ENCODE measurements at regions not wholly inside any gene's neighbourhood (a gene's known extent, or its start where the extent isn't known, plus 50 kb on each side); places are given as distances from the start of the nearest gene placed in this dataset.
"Not testable (repeated sequence)": the region's sequence is repeated elsewhere in the genome, so short reads cannot be mapped to it uniquely, and the experiment has no call there.

DNA sequence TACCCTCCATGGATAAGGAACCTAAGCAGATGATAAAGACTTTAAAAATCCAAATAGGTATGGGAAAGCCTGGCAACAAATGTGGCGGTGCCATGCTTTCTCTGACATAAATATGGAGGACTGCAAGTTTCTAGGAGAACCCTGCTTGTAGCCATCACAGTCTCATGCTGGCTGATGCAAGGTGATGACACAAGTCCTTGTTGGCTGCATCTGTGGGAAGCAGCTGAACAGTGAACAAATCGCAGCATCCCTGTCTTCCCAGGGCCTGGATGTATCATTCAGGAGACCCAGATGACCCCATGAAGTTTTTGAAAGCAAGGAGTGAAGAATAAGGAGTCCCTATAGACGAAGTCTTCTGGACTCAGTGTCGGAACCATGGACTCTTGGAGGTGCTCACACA, 234.4 kb upstream of the HS3ST1 start:
- no peak for DNase-seq

DNA sequence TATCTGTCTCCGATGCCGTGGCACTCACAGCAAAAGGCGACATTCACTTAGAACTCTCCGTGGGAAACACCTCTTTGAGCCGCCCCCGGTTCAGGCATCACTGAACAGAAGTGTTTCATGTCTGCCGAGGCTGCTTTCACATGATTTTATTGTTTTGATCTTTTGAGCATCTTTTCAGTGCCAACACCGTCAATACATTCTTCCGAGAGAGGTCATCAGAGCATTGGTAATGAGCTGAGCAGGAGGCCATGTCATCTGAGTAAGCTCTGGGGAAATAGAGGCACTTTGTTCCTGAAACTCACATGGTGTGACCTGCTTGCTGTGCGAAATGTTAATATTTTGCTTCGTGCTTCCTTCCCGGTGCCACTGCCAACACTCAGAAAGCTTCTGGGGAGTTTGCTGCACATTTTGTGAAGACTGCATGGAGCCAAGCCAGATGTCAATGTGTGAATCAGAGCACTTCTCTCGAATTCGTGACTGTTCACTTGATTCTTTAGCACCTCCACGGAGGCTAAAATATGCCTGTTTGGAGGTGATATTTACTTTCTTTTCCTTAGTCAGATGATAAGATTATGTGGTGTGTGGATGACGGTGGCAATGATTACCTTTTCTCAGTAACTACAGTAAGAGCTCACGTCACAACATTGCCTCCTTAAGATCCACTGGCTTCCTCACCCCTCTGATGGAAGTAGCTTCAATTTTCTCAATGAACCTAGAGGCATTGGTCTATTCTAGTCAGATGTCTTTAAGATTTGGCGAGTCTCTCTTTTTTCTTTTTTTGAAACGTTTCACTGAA, 222.3 kb upstream of the HS3ST1 start:
- no peak for DNase-seq

DNA sequence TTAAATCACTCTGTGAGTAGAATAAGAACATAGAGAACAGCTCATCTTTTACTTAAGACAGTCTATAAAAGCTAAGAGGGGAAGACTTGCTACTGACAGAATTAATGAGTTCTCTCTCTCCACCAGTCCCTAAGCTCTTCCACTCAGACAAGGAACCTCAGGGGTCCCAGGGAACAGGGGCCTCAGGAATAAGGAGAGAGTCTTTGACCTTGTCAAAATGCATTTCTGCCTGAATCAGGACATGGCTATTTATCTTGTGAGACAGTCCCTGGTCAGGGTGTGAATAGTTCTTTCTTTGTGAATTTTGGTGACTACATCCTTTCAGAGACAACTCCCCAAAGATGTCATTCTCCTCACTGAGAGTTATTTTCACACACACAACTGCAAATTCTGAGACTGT, 218.7 kb upstream of the HS3ST1 start:
- DNase-seq, result no peak

DNA sequence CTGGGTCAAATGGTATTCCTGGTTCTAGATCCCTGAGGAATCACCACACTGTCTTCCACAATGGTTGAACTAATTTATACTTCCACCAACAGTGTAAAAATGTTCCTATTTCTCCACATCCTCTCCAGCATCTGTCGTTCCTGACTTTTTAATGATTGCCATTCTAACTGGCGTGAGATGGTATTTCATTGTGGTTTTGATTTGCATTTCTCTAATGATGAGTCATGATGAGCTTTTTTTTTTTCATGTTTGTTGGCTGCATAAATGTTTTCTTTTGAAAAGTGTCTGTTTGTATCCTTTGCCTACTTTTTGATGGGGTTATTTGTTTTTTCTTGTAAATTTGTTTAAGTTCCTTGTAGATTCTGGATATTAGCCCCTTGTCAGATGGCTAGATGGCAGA, 214.4 kb upstream of the HS3ST1 start:
- not testable (repeated sequence) for DNase-seq

DNA sequence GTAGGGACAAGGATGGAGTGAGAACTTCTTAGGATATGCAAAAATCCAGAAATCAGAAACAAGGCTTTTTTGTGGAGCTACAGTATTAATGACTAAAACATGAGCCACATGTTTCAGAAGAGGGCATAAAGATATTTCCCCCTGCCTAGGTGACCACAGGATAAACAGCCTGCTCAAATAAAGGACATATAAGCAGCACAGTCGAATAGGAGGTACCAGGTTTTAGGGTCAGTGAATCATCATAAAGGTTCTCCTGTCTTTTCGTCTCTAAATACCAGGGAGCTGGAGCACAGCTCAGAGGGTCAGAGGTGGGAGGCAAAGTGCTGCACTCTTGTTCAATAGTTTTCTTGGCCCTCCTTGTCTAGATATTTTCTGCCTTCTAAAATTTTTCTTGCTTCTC, 211.9 kb upstream of the HS3ST1 start:
- DNase-seq, result no peak

DNA sequence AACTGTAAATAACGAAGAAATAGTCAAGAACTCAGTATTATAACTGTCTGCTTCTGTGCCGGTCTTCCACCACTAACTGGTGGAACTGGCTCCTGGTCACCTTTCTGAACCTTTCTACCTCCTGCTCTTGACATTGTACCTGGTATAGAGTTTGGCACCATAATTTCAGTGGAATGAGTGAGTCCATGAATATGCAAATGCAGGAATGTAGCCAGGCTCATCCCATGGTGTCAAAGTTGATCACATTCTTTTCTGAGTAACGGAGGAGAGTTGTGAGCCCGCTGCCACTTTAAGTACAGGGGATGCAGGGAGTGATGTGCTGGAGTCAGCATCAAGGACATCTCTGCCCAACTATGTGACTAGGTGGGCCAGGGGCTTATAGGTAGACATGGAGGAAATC, 207.9 kb upstream of the HS3ST1 start:
- no peak for DNase-seq

DNA sequence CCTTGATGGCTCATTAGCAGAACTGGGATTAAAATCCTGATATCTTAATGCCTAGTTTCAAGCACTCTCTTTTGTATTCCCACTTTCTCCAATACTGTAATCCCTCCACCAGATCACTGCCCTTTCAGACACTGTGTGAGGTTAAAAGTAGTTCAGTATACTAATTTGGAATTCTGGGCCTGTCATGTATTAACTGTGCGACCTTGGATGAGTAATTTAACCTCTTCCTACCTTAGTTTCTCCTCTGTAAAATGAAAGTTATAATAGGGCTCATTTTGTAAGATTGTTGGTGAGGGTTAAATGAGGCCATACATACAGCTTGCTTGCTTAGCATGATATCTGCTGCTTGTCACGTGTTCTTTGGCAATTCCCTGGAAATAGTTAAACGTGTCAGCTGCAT, 207.3 kb upstream of the HS3ST1 start:
- no peak for DNase-seq

DNA sequence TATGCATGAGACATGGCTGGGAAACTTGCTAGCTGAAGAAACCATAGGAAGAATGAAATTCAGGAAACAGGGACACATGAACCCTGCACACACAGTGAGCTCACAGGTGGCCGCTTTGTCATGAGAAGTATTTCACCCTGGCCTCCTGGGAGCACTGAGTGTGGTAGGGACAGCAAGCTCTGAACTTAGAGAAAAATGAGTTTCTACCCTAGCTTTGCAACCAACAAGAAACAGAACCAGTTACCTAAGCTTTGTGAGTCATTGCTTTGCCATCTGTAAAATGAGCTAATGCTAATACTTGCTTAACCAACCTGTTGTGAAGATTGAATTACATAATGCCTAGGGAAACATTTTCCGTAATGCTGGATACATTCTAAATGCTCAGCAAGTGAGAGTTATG, 206.6 kb upstream of the HS3ST1 start:
- no peak for DNase-seq

DNA sequence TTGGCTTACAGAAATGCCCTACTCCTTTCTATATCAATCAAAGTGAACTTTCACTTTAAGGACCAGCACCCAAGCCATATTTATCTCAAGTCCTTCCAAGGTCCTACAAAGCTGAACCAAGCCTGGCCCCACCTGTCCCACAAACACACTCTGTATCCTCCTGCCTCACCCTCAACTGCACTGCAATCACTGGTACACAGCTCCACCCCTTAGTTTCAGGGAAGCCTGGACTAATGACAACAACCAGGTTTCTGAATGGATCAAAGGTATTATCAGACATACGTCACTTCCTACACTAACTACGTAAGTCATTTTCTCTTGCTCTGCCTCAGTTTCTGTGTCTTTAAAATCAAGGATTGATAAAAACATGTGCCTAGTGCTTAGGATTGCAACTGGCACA, 205.6 kb upstream of the HS3ST1 start:
- DNase-seq, result no peak

DNA sequence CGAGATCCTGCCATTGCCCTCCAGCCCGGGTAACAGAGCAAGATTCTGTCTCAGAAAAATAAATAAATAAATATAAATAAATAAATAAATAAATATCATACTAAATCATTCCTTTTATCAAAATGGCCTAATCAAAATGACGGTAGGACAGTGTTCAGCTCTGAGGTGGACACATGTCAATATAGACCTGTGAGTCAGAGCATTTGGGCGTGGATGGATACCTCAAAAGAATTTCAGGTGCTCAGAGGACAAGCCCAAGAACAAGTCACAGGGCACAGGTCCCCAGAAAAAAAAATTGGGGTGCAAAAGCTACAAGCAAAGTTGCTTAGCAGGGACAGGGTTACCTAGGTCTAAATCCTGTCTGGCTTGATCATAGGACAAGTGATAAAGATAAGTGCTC, 204.7 kb upstream of the HS3ST1 start:
- no peak for DNase-seq

DNA sequence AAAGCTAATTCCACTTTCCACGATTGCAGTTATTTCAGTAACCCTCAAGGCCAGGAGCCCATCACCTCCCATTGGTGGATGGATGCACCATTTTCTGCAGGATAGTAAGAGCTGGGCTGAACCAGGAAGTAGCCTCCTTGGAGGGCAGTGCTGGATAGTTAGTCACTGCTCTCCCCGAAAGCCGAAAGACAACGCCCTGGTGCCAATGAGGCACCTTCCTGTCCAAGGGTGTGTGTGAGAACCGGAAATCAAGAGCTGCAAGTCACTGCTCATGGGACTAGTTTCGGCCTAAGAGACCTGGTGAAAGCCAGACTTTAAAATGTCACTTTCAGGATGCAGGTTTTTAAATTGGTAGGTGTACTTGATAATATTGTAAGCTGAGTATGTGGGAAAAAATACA, 203.8 kb upstream of the HS3ST1 start:
- no peak for DNase-seq

DNA sequence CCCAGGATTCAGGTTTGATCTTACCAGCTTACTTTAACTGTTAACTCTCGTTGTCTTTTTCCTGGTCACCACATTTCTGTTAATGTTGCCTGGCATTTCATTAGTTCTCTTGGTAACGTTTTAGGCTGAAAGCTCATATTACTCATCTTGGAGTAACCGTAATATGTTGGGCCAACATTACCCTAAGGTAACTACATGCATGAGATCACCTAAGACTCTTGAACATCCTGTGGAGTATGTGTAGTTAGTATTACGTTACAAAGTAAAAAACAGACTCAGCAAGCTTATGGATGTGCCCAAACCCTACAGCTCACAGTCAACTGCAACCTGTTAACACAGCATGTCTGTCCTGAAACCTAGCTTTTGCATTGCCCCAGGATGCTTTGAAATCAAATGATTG, 203.3 kb upstream of the HS3ST1 start:
- no peak for DNase-seq

DNA sequence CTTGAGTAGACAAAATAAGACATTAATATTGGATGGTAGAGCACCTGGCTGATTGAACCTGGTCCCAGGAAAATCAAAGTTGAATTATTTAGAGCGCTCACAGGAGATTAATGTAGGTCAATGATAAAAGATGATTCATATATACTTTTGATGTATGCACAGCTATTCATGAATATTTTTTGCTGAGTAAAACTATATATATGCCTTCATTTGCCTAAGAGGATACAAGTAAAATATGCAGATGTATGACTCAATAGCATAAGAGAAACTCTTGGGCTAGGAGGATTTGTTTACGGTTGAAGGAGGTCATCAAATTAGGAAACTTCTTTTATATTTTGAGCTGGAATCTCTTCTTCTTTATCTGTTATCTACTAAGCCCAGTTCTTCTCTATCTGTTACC, 202.7 kb upstream of the HS3ST1 start:
- DNase-seq, result no peak

DNA sequence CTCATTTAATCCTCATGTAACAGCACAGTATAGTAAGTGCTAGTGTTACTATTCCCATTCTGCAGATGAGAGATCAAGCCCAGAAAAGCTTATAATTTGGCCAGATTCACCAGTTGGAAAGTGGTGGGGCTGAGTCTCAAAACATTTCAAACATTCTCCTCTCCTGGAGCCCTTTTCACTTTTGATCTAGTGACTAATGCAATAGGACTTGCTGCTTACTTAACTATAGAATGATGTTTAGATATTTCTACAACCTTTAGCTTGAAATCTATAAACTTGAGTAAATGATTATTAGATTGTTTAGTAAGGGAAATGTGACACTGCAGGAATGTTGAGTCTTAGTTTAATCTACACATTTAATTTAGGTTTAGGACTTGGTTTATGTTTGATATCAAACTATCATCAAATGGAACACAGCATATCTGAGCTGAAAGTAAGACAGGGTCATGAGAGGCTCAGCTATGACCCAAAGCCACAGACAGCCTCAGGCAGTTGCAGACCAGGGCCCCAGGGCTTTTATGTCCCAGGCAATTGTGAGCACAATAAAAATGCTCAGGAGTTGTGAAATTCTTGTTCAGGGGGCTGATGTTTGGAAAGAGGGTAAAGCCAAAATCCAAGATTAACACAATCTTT, 199.5 kb upstream of the HS3ST1 start:
- DNase-seq, result no peak

DNA sequence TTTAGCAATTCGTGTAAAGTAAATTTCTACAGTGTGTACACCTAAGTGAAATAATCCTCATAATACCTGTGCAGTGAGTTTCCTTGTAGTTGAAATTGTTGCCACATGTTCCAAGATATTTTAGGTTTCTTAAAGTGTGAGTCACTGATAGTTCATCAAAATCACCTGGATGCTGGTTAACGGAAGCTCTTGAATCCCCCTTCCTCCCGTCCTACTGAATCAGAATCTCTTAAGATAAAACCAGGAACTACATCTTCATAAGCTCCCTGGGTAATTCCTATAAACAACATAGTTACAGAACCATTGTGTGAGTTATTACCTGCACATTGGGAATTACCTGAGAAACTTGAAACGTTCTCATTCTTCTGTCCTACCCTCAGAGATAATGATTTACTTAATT, 197.4 kb upstream of the HS3ST1 start:
- no peak for DNase-seq

DNA sequence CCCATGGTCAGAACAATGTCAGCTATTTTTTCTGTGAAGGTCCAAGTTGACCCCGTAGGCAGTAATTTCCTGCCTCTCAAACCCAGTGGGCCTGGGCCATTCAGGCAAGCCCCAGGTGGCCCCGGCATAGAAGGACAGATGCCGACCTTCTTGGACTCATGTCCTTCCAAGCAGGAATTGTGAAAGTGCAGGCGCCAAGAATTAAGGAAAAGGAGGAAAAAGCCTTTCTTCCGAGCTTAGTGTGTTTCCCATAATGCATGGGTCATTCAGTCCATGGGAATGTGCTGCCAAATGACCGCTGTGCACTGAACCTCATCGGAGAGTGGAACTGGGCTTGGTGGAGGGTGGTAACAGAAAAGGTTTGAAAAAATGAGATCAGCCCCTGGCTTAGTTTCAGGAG, 196.5 kb upstream of the HS3ST1 start:
- DNase-seq, result no peak

DNA sequence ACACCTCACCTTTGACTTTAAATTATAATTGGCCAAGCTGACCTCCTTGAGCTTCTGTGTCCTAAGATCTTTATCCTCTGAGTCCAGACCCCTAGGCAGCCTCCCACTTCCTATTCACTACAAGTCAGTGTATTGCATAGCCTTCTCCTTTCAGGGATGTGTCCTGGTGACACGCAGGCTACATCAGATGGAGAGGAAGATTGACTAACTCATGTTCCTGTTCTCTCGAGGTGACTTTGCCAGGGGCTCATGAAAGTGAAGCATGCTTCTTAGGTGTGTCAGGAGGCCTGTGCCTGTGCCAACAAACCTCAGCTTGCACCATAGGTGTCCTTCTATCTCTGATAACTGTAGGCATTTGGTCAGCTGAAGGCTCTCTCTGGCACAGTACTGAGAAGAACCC, 195.7 kb upstream of the HS3ST1 start:
- no peak for DNase-seq

DNA sequence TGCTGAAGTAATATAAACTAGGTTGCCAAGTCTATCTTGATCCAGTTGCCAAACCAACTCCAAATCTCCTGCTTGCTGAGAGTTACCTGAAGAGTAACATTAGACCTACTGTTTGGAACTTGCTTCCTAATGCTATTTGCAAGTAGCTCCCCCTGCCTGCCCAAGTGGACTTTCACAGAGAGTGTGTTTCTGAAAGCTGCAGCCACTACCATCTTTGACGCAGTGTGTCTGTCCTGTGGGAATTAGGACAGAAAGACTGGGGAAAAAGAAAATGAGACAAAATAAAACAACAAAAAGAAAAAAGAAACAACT, 195.0 kb upstream of the HS3ST1 start:
- peak in 1 of 2 donors; percentile 8 for DNase-seq

DNA sequence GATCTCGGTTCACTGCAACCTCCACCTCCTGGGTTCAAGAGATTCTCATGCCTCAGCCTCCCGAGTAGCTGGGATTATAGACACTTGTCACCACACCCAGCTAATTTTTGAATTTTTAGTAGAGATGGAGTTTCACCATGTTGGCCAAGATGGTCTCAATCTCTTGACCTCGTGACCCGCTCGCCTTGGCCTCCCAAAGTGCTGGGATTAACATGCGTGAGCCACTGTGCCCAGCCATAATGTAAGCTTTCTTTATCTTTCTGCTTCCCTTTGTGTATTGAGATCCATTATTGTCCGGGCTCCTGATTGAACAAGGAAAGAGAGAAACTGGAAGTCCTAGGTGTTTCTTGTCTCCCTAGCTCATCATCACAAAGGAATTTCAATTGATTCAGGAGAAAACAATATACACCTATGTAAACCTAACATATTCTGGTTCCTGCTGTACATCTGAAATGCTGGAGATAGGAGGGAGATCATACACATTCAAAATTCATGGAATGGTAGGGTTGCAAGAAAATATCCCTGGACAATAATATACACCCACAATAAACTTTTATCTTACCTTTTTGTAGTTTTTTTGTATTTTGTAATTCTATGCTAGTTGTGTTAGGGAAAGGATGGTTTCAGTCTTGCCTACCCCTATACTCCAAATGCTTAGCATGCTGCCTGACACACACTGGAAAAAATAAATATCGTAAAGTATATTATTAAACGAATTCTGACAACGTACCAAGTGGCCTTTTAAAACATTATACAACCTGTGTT, 194.4 kb upstream of the HS3ST1 start:
- DNase-seq, result no peak

DNA sequence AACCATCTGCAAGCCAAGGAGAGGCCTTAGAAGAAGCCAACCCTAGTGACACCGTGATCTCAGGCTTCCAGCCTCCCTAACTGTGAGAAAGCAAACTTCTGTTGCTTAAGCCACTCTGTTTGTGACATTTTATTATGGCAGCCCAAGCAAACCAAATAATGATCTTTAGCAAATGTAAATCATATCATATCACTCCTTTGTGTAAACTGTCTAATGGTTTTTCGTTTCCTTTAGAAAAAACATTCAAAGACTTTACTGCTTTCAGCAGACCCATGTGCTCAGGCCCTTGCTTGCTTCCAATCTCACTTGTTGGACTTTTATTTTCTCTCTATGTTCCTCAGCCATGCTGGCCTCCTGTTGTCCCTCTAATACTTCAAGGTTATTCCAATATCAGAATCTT, 192.2 kb upstream of the HS3ST1 start:
- no peak for DNase-seq

DNA sequence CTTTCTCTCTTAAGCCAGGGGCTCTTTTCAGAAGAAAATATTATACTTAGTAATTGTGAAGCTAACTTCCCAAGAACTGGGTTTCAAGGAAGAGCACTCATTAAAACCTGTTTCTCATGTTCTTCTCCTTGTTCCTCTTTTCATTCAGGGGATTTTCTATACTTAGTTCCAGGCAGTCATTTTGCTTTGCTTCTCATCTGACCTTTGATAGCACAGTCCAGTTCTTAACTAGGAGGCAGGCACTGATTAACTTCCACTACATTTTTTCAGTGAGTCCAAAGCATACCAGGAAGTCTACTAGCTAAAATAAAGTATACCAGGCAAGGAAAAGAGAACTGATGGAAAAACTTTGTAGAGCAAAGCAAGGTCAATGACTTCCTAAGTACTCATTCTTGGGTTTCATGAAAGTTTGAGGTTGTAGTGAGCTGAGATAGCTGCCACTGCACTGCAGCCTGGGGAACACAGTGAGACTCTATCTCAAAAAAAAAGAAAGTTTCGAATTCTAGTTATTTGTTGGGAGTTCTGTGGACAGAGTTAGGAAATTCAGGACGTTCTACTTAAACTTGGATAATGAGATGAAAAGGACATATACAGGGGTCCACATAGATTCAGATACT, 190.1 kb upstream of the HS3ST1 start:
- DNase-seq, result no peak

DNA sequence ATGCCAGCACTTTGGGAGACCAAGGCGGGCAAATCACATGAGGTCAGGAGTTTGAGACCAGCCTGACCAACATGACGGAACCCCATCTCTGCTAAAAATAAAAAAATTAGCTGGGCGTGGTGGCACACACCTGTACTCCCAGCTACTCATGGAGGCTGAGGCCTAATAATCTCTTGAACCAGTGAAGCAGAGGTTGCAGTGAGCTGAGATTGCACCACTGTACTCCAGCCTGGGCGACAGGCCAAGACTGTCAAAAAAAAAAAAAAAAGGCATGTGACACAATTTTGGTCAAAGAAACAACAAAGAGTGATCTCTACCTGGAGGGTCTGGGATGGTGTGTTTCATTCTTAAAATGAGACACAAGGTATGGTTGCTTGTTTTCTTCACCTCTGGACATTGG, 188.2 kb upstream of the HS3ST1 start:
- DNase-seq, result no peak

DNA sequence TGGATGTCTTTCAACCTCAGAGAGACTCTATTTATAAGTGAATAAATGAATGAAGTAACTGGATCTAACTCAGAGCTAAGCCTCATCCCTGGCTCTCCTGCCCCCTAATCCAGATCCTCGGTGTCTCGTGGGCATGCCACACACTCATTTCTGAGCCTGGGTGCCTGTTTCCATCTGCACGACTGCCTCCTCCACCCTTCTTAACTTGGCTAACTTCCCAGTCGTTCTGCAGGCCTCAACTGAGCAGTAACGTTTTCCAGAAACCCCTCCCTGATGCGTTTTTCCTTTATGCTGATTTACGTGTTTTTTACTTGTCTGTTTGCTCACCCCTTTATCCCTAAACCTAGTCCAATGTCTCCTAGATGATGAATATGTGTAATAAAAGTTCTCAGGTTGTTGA, 186.9 kb upstream of the HS3ST1 start:
- no peak for DNase-seq

DNA sequence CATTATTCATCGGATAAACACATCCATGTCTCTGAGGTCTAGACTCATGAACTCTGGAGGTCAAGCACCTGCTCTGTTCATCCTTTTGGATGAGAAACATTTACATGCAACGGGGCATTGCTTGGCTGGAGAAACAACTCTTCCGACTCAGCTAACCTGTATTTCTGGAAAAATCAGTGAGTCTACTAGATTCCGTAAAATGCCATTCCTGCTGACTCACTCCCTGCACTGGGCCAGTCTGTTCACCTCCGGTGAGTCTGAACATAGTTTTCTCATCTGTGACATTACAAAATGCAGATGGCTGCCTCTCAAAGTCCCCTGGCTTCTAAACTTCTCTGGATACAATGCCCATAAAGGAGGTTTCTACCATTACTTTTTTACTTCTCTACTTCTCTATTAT, 185.7 kb upstream of the HS3ST1 start:
- DNase-seq, result no peak

Measured in CD4-positive, alpha-beta T cell treated with Interferon alpha-2 for 1 hour (primary cell).